Psoas muscle (tissue), 7 donors: ENCODE measurements at regions not wholly inside any gene's neighbourhood (a gene's known extent, or its start where the extent isn't known, plus 50 kb on each side); places are given as distances from the start of the nearest gene placed in this dataset.

ENCODE experiments used
- ATAC-seq, 4 donors: fragments of 200-7000 bp; cut with Tn5 transposase; one replicate each; pipeline ENCODE4 v1.9.1; 2020; ENCODE audit warnings: moderate library complexity in 3 of 4, mild to moderate bottlenecking in 2 of 4
- DNase-seq, 2 donors: peaks; one replicate each; pipeline ENCODE4 v3.0.0-alpha.2; 2020
- H3K27ac ChIP-seq: fragments of 200-600 bp; one replicate; pipeline ENCODE4 v1.8.0; 2022
- H3K27me3 ChIP-seq, 3 donors: fragments of 200-600 bp in 1 of 3; one replicate each; pipeline versions ENCODE4 v1.6.1 to v1.8.0; 2013 to 2022; ENCODE audit warnings: low read length in 2 of 3, mild to moderate bottlenecking in 2 of 3, moderate library complexity in 1 of 3; ENCODE audit not compliant: insufficient read depth in 3 of 3
- H3K36me3 ChIP-seq, 2 donors: fragments of 200-600 bp in 1 of 2; one replicate each; pipeline versions ENCODE4 v1.6.1 to v1.8.0; 2013 to 2022; ENCODE audit warnings: low read depth in 1 of 2, mild to moderate bottlenecking in 1 of 2, moderate library complexity in 1 of 2; ENCODE audit not compliant: insufficient read depth in 1 of 2
- H3K4me1 ChIP-seq: fragments of 200-600 bp; one replicate; pipeline ENCODE4 v1.8.0; 2022
- H3K4me3 ChIP-seq: fragments of 200-600 bp; one replicate; pipeline ENCODE4 v1.8.0; 2022; ENCODE audit warnings: mild to moderate bottlenecking
- H3K9me3 ChIP-seq: fragments of 200-600 bp; one replicate; pipeline ENCODE4 v1.8.0; 2022
- WGBS, 3 donors: extraction: QIAGEN DNeasy Blood & Tissue Kit; methylation state at CpG; one replicate each; pipeline versions ENCODE4 v1.1.6 to v1.1.7; 2013; 5-methylcytosine and 5-hydroxymethylcytosine counted together
- intact Hi-C, 2 donors: fragments of 100-400 bp; cut with DNase I; formaldehyde crosslinking; loops; one replicate each; pipeline versions ENCODE4 v1.11.0 to v1.14.2; 2022
- TF ChIP-seq, protein P1 (sequence below): fragments of 200-600 bp; IDR thresholded peaks from one replicate; pipeline ENCODE4 v1.8.0; 2022; ENCODE audit warnings: antibody characterized with exemption
- donor health status: healthy with polysubstance abuse.
- donor health status: DM: no; HTN: no; CAD: no; lungs with moderate emphysema.
- donor health status: Bipolar disorder and iron deficiency.
- donor health status: healthy.
- donor health status: DM: yes; HTN: yes; CAD: no.
- donor health status: DM: no; HTN: no; CAD: no.
- donor health status: DM: yes; HTN: yes; CAD: no.

DNA sequence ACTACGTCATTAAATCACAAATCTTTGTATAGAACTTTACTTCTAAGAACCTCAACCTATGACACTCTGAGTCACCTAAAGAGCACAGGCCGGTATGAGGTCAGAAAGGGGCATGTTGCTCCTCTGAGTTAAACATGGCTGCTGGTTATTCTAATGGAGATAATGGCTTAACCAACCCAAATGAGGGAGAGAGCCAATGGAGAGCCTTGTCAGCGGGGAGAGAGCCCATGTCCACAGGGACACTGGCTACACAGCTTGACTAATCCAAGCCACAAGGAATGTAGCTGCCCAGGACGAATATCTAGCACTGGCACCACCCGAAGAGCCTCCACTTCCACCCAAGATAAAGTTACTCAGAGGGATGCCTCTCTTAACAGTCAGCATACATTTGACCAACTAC, 77.0 kb upstream of the STAC start:
- TF ChIP-seq, protein P1, sequence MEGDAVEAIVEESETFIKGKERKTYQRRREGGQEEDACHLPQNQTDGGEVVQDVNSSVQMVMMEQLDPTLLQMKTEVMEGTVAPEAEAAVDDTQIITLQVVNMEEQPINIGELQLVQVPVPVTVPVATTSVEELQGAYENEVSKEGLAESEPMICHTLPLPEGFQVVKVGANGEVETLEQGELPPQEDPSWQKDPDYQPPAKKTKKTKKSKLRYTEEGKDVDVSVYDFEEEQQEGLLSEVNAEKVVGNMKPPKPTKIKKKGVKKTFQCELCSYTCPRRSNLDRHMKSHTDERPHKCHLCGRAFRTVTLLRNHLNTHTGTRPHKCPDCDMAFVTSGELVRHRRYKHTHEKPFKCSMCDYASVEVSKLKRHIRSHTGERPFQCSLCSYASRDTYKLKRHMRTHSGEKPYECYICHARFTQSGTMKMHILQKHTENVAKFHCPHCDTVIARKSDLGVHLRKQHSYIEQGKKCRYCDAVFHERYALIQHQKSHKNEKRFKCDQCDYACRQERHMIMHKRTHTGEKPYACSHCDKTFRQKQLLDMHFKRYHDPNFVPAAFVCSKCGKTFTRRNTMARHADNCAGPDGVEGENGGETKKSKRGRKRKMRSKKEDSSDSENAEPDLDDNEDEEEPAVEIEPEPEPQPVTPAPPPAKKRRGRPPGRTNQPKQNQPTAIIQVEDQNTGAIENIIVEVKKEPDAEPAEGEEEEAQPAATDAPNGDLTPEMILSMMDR = no peak
- Histone ChIP-seq H3K4me3 (no peak overlapping the region), H3K9me3 (no peaks in the 10 kb centered on the region), H3K27me3 (no peaks in the 10 kb centered on the region), H3K27ac (no peak overlapping the region), H3K36me3 (no peaks in the 10 kb centered on the region), H3K4me1 (no peaks in the 10 kb centered on the region)
- intact Hi-C loops = no loop called here
- DNase-seq = no peak
- WGBS, 3 donors = 77 to 79% (median 77%) methylated on average over 5 of the region's 5 CpGs
- ATAC-seq = no peak

DNA sequence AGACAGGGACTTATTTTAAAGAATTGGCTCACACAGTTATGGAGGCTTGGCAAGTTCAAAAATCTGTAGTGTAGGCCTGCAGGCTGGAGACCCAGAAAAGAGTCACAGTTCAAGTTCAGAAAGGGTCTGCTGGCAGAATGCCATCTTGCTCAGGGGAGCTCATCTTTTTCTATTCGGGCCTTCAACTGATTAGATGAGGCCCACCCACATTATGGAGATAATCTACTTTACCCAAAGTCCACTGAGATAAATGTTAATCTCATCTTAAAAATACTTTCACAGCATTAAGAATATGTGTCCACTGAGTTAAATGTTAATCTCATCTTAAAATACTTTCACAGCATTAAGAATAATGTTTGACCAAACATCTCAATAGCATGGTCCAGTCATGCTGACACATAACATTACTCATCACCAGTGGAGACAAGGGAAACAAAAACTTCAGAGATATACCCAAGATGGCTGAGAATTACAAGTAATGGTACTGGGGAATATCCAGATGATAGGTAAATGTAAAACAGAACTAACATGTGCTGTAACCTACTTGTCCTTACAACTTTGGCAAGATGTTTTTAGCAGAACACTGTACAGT, 74.3 kb upstream of the STAC start:
- Histone ChIP-seq H3K4me3 (no peak overlapping the region), H3K27me3 (no peaks in the 10 kb centered on the region), H3K9me3 (no peaks in the 10 kb centered on the region), H3K27ac (no peak overlapping the region), H3K4me1 (no peaks in the 10 kb centered on the region), H3K36me3 (no peaks in the 10 kb centered on the region)
- WGBS, 3 donors = 83 to 96% (median 88%) methylated on average over 1 of the region's 1 CpG
- DNase-seq = no peak
- intact Hi-C loops = no loop called here
- ATAC-seq = no peak
- TF ChIP-seq, protein P1 = no peak

GRCh38 chr3:36309092-36309491, 71.2 kb upstream of the STAC start:
- DNase-seq = no peak
- ATAC-seq = no peak
- H3K27ac ChIP-seq = no peak overlapping the region
- 63 to 71% (median 65%) methylated on average over 1 of the region's 1 CpG for WGBS, 3 donors
- H3K36me3 ChIP-seq = no peaks in the 10 kb centered on the region
- no peaks in the 10 kb centered on the region for H3K9me3 ChIP-seq
- intact Hi-C loops = no loop called here
- no peak overlapping the region for H3K4me3 ChIP-seq
- H3K27me3 ChIP-seq = no peaks in the 10 kb centered on the region
- TF ChIP-seq, protein P1 = no peak
- no peaks in the 10 kb centered on the region for H3K4me1 ChIP-seq

GRCh38 chr3:36312351-36312750, 68.0 kb upstream of the STAC start:
- H3K4me1 ChIP-seq = no peaks in the 10 kb centered on the region
- intact Hi-C loops = no loop called here
- no peak for ATAC-seq

More at GRCh38 chr3:36312351-36312750, 68.0 kb upstream of the STAC start:
- no peak for DNase-seq
- Histone ChIP-seq H3K27ac (no peak overlapping the region), H3K9me3 (peaks cover 4% of the 10 kb centered on the region), H3K27me3 (no peaks in the 10 kb centered on the region), H3K36me3 (no peaks in the 10 kb centered on the region), H3K4me3 (no peak overlapping the region)
- TF ChIP-seq, protein P1 = no peak
